Kidney (tissue), 13 donors: ENCODE measurements at regions not wholly inside any gene's neighbourhood (a gene's known extent, or its start where the extent isn't known, plus 50 kb on each side); places are given as distances from the start of the nearest gene placed in this dataset.

Experiments
- DNase-seq, 5 donors: peaks; one replicate each; pipeline ENCODE4 v3.0.0-alpha.2; 2013 to 2020
- FAIRE-seq: peaks from 2 replicates; lab custom pipeline; 2012; peaks lifted over from hg19 to GRCh38; lab: Jason Lieb, UNC
- H3K27ac ChIP-seq, 2 donors: one replicate each; pipeline ENCODE4 v1.7.0; 2013; ENCODE audit warnings: low read depth in 2 of 2, low read length in 2 of 2, inconsistent platforms in 1 of 2
- H3K27me3 ChIP-seq: one replicate; pipeline ENCODE4 v1.7.1; 2013; ENCODE audit warnings: low read length, inconsistent platforms; ENCODE audit not compliant: control insufficient read depth, insufficient read depth
- H3K36me3 ChIP-seq, 3 donors: one replicate each; pipeline versions ENCODE4 v1.7.0 to v1.7.1; 2013; ENCODE audit warnings: low read length in 3 of 3, control low read depth in 1 of 3, inconsistent platforms in 1 of 3; ENCODE audit not compliant: insufficient read depth in 3 of 3, control insufficient read depth in 2 of 3
- H3K4me1 ChIP-seq, 3 donors: one replicate each; pipeline versions ENCODE4 v1.7.0 to v1.7.1; 2013; ENCODE audit warnings: low read length in 3 of 3, inconsistent platforms in 1 of 3, low read depth in 1 of 3; ENCODE audit not compliant: control insufficient read depth in 2 of 3, insufficient read depth in 2 of 3
- H3K4me3 ChIP-seq, 3 donors: one replicate each; pipeline versions ENCODE4 v1.7.0 to v1.8.1; 2013; ENCODE audit warnings: low read length in 3 of 3, control low read depth in 1 of 3, inconsistent platforms in 1 of 3
- H3K9ac ChIP-seq, 3 donors: one replicate each; pipeline versions ENCODE4 v1.7.0 to v1.7.1; 2013; ENCODE audit warnings: low read length in 3 of 3, control low read depth in 1 of 3, inconsistent platforms in 1 of 3
- H3K9me3 ChIP-seq, 3 donors: one replicate each; pipeline versions ENCODE4 v1.7.0 to v1.7.1; 2013; ENCODE audit warnings: low read length in 3 of 3, control low read depth in 1 of 3, inconsistent platforms in 1 of 3; ENCODE audit not compliant: control insufficient read depth in 2 of 3, insufficient read depth in 1 of 3
- intact Hi-C: fragments of 100-400 bp; cut with DNase I; formaldehyde crosslinking; loops from one replicate; pipeline ENCODE4 v1.11.1; 2022
- TF ChIP-seq, protein P1 (sequence below): IDR thresholded peaks from 3 replicates; pipeline ENCODE4 v1.5.1; 2012; ENCODE audit warnings: mild to moderate bottlenecking, moderate library complexity, borderline replicate concordance; ENCODE audit not compliant: insufficient read depth; ENCODE audit errors: extremely low read depth
- donor health status: control.
- donor health status: control.
- donor health status: control.
- donor health status: control.
- donor health status: control.
- donor health status: DM: yes; HTN: yes; CAD: no.
- donor health status: Normal renal cell carcinoma (clear cell type).

DNA sequence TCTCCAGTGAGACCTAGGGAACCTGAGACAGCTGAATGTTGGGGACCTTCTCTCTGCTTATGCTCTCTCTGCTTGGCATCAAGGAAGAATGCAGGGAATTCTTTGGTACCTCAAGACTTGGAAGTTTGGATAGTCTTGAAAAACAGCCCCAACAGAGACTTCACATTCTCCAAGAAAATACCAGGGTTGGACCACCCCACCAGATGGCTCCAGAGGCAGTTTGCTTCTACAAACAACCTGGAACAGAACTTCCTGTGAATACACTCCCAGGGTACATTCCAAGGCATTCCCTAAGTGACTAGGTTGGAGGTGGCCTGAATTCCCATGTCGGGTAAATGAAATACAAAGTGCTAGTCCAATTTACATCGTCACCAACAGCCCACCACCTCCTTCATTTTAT, 314.4 kb downstream of the PMP22 start:
- Histone ChIP-seq H3K27me3 (no peaks in the 10 kb centered on the region), H3K36me3 (no peaks in the 10 kb centered on the region), H3K9me3 (no peaks in the 10 kb centered on the region), H3K4me1 (no peaks in the 10 kb centered on the region), H3K9ac (no peak overlapping the region), H3K27ac (no peak overlapping the region), H3K4me3 (no peak overlapping the region)
- DNase-seq (no peak), FAIRE-seq (no peak)
- TF ChIP-seq, protein P1, sequence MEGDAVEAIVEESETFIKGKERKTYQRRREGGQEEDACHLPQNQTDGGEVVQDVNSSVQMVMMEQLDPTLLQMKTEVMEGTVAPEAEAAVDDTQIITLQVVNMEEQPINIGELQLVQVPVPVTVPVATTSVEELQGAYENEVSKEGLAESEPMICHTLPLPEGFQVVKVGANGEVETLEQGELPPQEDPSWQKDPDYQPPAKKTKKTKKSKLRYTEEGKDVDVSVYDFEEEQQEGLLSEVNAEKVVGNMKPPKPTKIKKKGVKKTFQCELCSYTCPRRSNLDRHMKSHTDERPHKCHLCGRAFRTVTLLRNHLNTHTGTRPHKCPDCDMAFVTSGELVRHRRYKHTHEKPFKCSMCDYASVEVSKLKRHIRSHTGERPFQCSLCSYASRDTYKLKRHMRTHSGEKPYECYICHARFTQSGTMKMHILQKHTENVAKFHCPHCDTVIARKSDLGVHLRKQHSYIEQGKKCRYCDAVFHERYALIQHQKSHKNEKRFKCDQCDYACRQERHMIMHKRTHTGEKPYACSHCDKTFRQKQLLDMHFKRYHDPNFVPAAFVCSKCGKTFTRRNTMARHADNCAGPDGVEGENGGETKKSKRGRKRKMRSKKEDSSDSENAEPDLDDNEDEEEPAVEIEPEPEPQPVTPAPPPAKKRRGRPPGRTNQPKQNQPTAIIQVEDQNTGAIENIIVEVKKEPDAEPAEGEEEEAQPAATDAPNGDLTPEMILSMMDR: no peak
- intact Hi-C loops: no loop called here

GRCh38 chr17:14950216-14950615, 314.9 kb downstream of the PMP22 start:
- no peak overlapping the region for H3K27ac ChIP-seq
- H3K4me1 ChIP-seq: no peaks in the 10 kb centered on the region
- H3K4me3 ChIP-seq: no peak overlapping the region
- intact Hi-C loops: no loop called here
- H3K36me3 ChIP-seq: no peaks in the 10 kb centered on the region
- FAIRE-seq (no peak), DNase-seq (no peak)
- H3K27me3 ChIP-seq: no peaks in the 10 kb centered on the region
- no peak overlapping the region for H3K9ac ChIP-seq
- H3K9me3 ChIP-seq: no peaks in the 10 kb centered on the region
- TF ChIP-seq, protein P1: no peak

DNA sequence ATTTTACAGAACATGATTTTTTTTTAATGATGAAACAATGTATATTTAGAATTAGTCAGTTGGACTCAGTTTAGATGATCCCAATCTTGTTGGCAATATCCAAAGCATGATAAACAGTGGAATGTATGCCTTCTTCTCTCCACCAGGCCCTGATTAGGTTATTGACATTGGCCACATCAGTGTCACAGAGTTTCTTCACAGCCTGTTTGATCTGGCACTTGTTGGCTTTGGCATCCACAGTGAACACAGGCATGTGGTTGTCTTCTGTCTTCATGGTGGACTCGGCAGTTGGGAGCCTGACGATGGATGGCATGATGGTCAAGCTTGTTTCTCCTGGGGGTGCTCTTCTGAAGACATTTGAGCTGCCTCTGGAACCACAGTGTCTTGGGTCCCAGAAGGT, 317.5 kb downstream of the PMP22 start:
- intact Hi-C loops: no loop called here
- FAIRE-seq: no peak
- Histone ChIP-seq H3K9me3 (no peaks in the 10 kb centered on the region), H3K4me1 (no peaks in the 10 kb centered on the region), H3K9ac (no peak overlapping the region), H3K4me3 (no peak overlapping the region), H3K27ac (no peak overlapping the region), H3K36me3 (no peaks in the 10 kb centered on the region), H3K27me3 (no peaks in the 10 kb centered on the region)
- DNase-seq: no peak
- TF ChIP-seq, protein P1: no peak

- Histone ChIP-seq H3K27ac (no peak overlapping the region), H3K9ac (no peak overlapping the region), H3K4me3 (no peak overlapping the region), H3K36me3 (no peaks in the 10 kb centered on the region), H3K27me3 (no peaks in the 10 kb centered on the region), H3K9me3 (no peaks in the 10 kb centered on the region), H3K4me1 (no peaks in the 10 kb centered on the region)
- FAIRE-seq: no peak
- intact Hi-C loops: no loop called here
- DNase-seq: no peak
- TF ChIP-seq, protein P1: no peak
Measured at GRCh38 chr17:14946481-14946880, 318.6 kb downstream of the PMP22 start.
